H1 (cell line): ENCODE measurements at regions not wholly inside any gene's neighbourhood (a gene's known extent, or its start where the extent isn't known, plus 50 kb on each side); places are given as distances from the start of the nearest gene placed in this dataset.
"Not testable (repeated sequence)": the region's sequence is repeated elsewhere in the genome, so short reads cannot be mapped to it uniquely, and the experiment has no call there.

Source experiments
- CTCF ChIA-PET: fragments of 300-600 bp; sonication (Branson Sonifier 250); formaldehyde crosslinking; loops from one replicate; lab custom pipeline; 2021; ENCODE audit not compliant: partially characterized antibody; lab: Charles Lee
- POLR2A ChIA-PET: fragments of 300-600 bp; sonication (Branson Sonifier 250); formaldehyde crosslinking; loops from one replicate; lab custom pipeline; 2021; ENCODE audit warnings: inconsistent platforms; ENCODE audit not compliant: partially characterized antibody; lab: Charles Lee
- DNase-seq, 2 experiments: peaks; one replicate each; pipeline versions ENCODE4 v3.0.0 to v3.0.0-alpha.2; 2010 to 2022; ENCODE audit warnings: low spot score in 2 of 2, low read depth in 1 of 2, mixed read lengths in 1 of 2
- FAIRE-seq: peaks from 2 replicates; lab custom pipeline; 2011; peaks lifted over from hg19 to GRCh38; lab: Jason Lieb, UNC
- H2AFZ ChIP-seq: 2 replicates; pipeline ENCODE4 v1.8.1; 2012; ENCODE audit warnings: low read length, inconsistent platforms
- H2AK5ac ChIP-seq: 2 replicates; pipeline ENCODE4 v1.6.1; 2013; ENCODE audit warnings: low read depth, low read length
- H2BK120ac ChIP-seq: replicated peaks from 2 replicates; pipeline ENCODE3; 2013; ENCODE audit warnings: low read depth, low read length, inconsistent platforms
- H2BK12ac ChIP-seq: 2 replicates; pipeline ENCODE4 v1.6.1; 2013; ENCODE audit warnings: low read depth, low read length
- H2BK15ac ChIP-seq: 2 replicates; pipeline ENCODE4 v1.6.1; 2013; ENCODE audit warnings: low read length
- H2BK20ac ChIP-seq: 2 replicates; pipeline ENCODE4 v1.6.1; 2013; ENCODE audit warnings: low read length
- H2BK5ac ChIP-seq: 2 replicates; pipeline ENCODE4 v1.6.1; 2013; ENCODE audit warnings: low read depth, low read length
- H3K14ac ChIP-seq: 2 replicates; pipeline ENCODE4 v1.6.1; 2013; ENCODE audit warnings: inconsistent platforms; ENCODE audit not compliant: insufficient read length
- H3K18ac ChIP-seq: 2 replicates; pipeline ENCODE4 v1.6.1; 2013; ENCODE audit warnings: low read length; ENCODE audit errors: extremely low read depth
- H3K23ac ChIP-seq: 2 replicates; pipeline ENCODE4 v1.6.1; 2013; ENCODE audit warnings: inconsistent platforms; ENCODE audit not compliant: insufficient read length
- H3K23me2 ChIP-seq: 2 replicates; pipeline ENCODE4 v1.6.1; 2013; ENCODE audit warnings: low read depth, low read length
- H3K27ac ChIP-seq: 2 replicates; pipeline ENCODE4 v1.6.1; 2011; ENCODE audit warnings: low read depth, low read length, inconsistent platforms
- H3K27me3 ChIP-seq, 4 experiments: replicated peaks in 1 of 4; 1 replicate in 1 of 4; 2 replicates in 3 of 4; pipeline versions ENCODE4 v1.6.1 to v1.8.1; 2011 to 2013; ENCODE audit warnings: low read length in 3 of 4, mild to moderate bottlenecking in 3 of 4, inconsistent platforms in 2 of 4, mixed read lengths in 2 of 4, moderate library complexity in 1 of 4; ENCODE audit not compliant: control insufficient read depth in 3 of 4, insufficient read depth in 3 of 4; ENCODE audit errors: extremely low read depth in 1 of 4
- H3K36me3 ChIP-seq, 4 experiments: 2 replicates each; pipeline versions ENCODE4 v1.6.1 to v1.8.1; 2011 to 2013; ENCODE audit warnings: mild to moderate bottlenecking in 4 of 4, low read length in 3 of 4, moderate library complexity in 2 of 4, control low read depth in 1 of 4, inconsistent platforms in 1 of 4; ENCODE audit not compliant: insufficient read depth in 4 of 4, control insufficient read depth in 2 of 4
- H3K4ac ChIP-seq: replicated peaks from 2 replicates; pipeline ENCODE3; 2013; ENCODE audit warnings: low read length, low read depth, mixed read lengths, inconsistent platforms; ENCODE audit not compliant: insufficient read length
- H3K4me1 ChIP-seq, 4 experiments: replicated peaks in 1 of 4; 1 replicate in 1 of 4; 2 replicates in 3 of 4; pipeline versions ENCODE4 v1.6.1 to v1.8.1; 2011 to 2013; ENCODE audit warnings: low read length in 3 of 4, inconsistent platforms in 2 of 4, mixed read lengths in 1 of 4; ENCODE audit not compliant: insufficient read depth in 4 of 4, control insufficient read depth in 3 of 4
- H3K4me2 ChIP-seq, 2 experiments: 2 replicates each; pipeline versions ENCODE4 v1.6.1 to v1.8.1; 2011 to 2013; ENCODE audit warnings: low read depth in 2 of 2, low read length in 2 of 2, control low read depth in 1 of 2, inconsistent platforms in 1 of 2, mild to moderate bottlenecking in 1 of 2; ENCODE audit not compliant: insufficient read depth in 1 of 2
- H3K4me3 ChIP-seq, 4 experiments: fragments of 200-600, 300-600 bp in 1 of 4; sonication (generic), shearing (Covaris generic), sonication (Bioruptor Twin) in 1 of 4; 2 replicates each; pipeline versions ENCODE4 v1.5.1 to v1.8.1; 2011 to 2016; ENCODE audit warnings: low read length in 4 of 4, low read depth in 3 of 4, control low read depth in 2 of 4, inconsistent platforms in 2 of 4, mild to moderate bottlenecking in 2 of 4, mixed read lengths in 1 of 4, moderate library complexity in 1 of 4; ENCODE audit not compliant: insufficient read depth in 2 of 4; ENCODE audit errors: extremely low read depth in 1 of 4
- H3K56ac ChIP-seq: replicated peaks from 2 replicates; pipeline ENCODE3; 2013; ENCODE audit warnings: low read depth, mild to moderate bottlenecking, mixed read lengths, low read length, inconsistent platforms; ENCODE audit not compliant: insufficient read length
- H3K79me1 ChIP-seq: 2 replicates; pipeline ENCODE4 v1.6.1; 2013; ENCODE audit warnings: low read depth, low read length, control low read depth
- H3K79me2 ChIP-seq, 2 experiments: 2 replicates each; pipeline versions ENCODE4 v1.6.1 to v1.8.1; 2012 to 2013; ENCODE audit warnings: low read length in 2 of 2, mild to moderate bottlenecking in 2 of 2, inconsistent platforms in 1 of 2; ENCODE audit not compliant: insufficient read depth in 2 of 2, control insufficient read depth in 1 of 2
- H3K9ac ChIP-seq, 4 experiments: replicated peaks in 1 of 4; 1 replicate in 1 of 4; 2 replicates in 3 of 4; pipeline versions ENCODE4 v1.6.1 to v1.8.1; 2011 to 2013; ENCODE audit warnings: low read depth in 3 of 4, low read length in 3 of 4, control low read depth in 2 of 4, mild to moderate bottlenecking in 2 of 4, moderate library complexity in 2 of 4, inconsistent platforms in 1 of 4; ENCODE audit errors: extremely low read depth in 1 of 4
- H3K9me3 ChIP-seq, 2 experiments: 2 replicates each; pipeline versions ENCODE4 v1.6.1 to v1.8.1; 2012 to 2013; ENCODE audit warnings: mild to moderate bottlenecking in 2 of 2, moderate library complexity in 2 of 2, control low read depth in 1 of 2, inconsistent platforms in 1 of 2, low read depth in 1 of 2, low read length in 1 of 2, mixed read lengths in 1 of 2; ENCODE audit not compliant: insufficient read depth in 2 of 2
- H4K20me1 ChIP-seq, 2 experiments: replicated peaks in 1 of 2; 2 replicates each; pipeline versions ENCODE3 to v1.8.1; 2011 to 2013; ENCODE audit warnings: inconsistent platforms in 2 of 2, low read length in 2 of 2, mild to moderate bottlenecking in 1 of 2; ENCODE audit not compliant: insufficient read depth in 2 of 2, control insufficient read depth in 1 of 2
- H4K5ac ChIP-seq: 2 replicates; pipeline ENCODE4 v1.6.1; 2013; ENCODE audit warnings: low read length, low read depth, mixed read lengths, inconsistent platforms; ENCODE audit not compliant: insufficient read length
- H4K8ac ChIP-seq: 2 replicates; pipeline ENCODE4 v1.8.0; 2013; ENCODE audit warnings: mild to moderate bottlenecking, moderate library complexity, low read length, inconsistent platforms; ENCODE audit not compliant: insufficient read depth; ENCODE audit errors: extremely low read depth
- H4K91ac ChIP-seq: replicated peaks from 2 replicates; pipeline ENCODE3; 2013; ENCODE audit warnings: low read length, mixed read lengths, inconsistent platforms; ENCODE audit not compliant: insufficient read length
- WGBS, 2 experiments: shearing (Covaris generic) in 1 of 2; methylation state at CpG; one replicate each; pipeline versions ENCODE4 v1.1.6 to v1.1.7; 2013 to 2015; ENCODE audit warnings: low lambda C conversion rate in 2 of 2, mixed read lengths in 2 of 2, inconsistent platforms in 1 of 2, low coverage in 1 of 2, missing lambda C conversion rate in 1 of 2; ENCODE audit not compliant: insufficient replicate concordance in 2 of 2, insufficient coverage in 1 of 2, insufficient read length in 1 of 2; ENCODE audit errors: extremely low coverage in 1 of 2, missing lambda C conversion rate in 1 of 2; 5-methylcytosine and 5-hydroxymethylcytosine counted together

- H3K9me3 ChIP-seq, H3K18ac ChIP-seq, H3K27me3 ChIP-seq, DNase-seq, H4K5ac ChIP-seq, H3K4me1 ChIP-seq, H4K91ac ChIP-seq, H3K79me2 ChIP-seq, H3K4me3 ChIP-seq, POLR2A ChIA-PET, H2BK120ac ChIP-seq, H3K4me2 ChIP-seq, H4K8ac ChIP-seq, H3K56ac ChIP-seq, H3K36me3 ChIP-seq, H3K79me1 ChIP-seq, H2BK20ac ChIP-seq, H2AK5ac ChIP-seq, H4K20me1 ChIP-seq, H3K27ac ChIP-seq, H2BK15ac ChIP-seq, H3K4ac ChIP-seq, H3K14ac ChIP-seq, H3K23ac ChIP-seq, H3K9ac ChIP-seq, H3K23me2 ChIP-seq, H2BK12ac ChIP-seq, H2BK5ac ChIP-seq, FAIRE-seq, H2AFZ ChIP-seq: not testable (repeated sequence)
- CTCF ChIA-PET, result interaction anchor here (0.7 to 1.6 kb wide), 2 partner anchors 52 to 63 kb away, joined by 3 read pairs; no protein-coding TSS in a partner anchor
- 91% methylated on average over 5 of the region's 5 CpGs; no CpG with 5 or more reads in 1 of the 2 experiments for WGBS, 2 experiments
These were observed 100.2 kb downstream of the SOCS6 start for GRCh38 chr18:70389036-70389435.
